B cell (primary cell): ENCODE measurements at regions not wholly inside any gene's neighbourhood (a gene's known extent, or its start where the extent isn't known, plus 50 kb on each side); places are given as distances from the start of the nearest gene placed in this dataset.

ENCODE experiments used
- ATAC-seq: fragments of 200-7000 bp; cut with Tn5 transposase; one replicate; pipeline ENCODE4 v1.10.0; 2021; ENCODE audit warnings: low read depth, mild to moderate bottlenecking, moderate number of reproducible peaks, moderate library complexity
- CTCF ChIA-PET: fragments of 350-600 bp; sonication (Branson Sonifier 250); formaldehyde crosslinking; loops from one replicate; lab custom pipeline; 2021; ENCODE audit warnings: antibody characterized with exemption, inconsistent platforms; lab: Charles Lee
- POLR2A ChIA-PET: fragments of 350-600 bp; sonication (Branson Sonifier 250); formaldehyde crosslinking; loops from one replicate; lab custom pipeline; 2021; ENCODE audit warnings: antibody characterized with exemption; lab: Charles Lee
- DNase-seq: peaks from one replicate; pipeline ENCODE4 v3.0.0; 2013
- H2AFZ ChIP-seq: 2 replicates; pipeline ENCODE4 v1.6.1; 2012; ENCODE audit warnings: mild to moderate bottlenecking, low read depth, low read length; ENCODE audit not compliant: insufficient read depth, poor library complexity, severe bottlenecking
- H3K27ac ChIP-seq, 2 donors: 1 replicate in 1 of 2; 2 replicates in 1 of 2; pipeline ENCODE4 v1.5.1; 2012 to 2013; ENCODE audit warnings: low read length in 2 of 2, mild to moderate bottlenecking in 2 of 2, moderate library complexity in 1 of 2
- H3K27me3 ChIP-seq, 4 experiments: fragments of 200-600 bp in 1 of 4; sonication (generic) in 1 of 4; replicated peaks in 1 of 4; 1 replicate in 2 of 4; 2 replicates in 2 of 4; pipeline versions ENCODE4 v1.6.1 to v1.7.0; 2013 to 2016; ENCODE audit warnings: low read length in 3 of 4, mild to moderate bottlenecking in 2 of 4, mixed read lengths in 1 of 4, moderate library complexity in 1 of 4; ENCODE audit not compliant: insufficient read depth in 4 of 4, control insufficient read depth in 3 of 4; ENCODE audit errors: control extremely low read depth in 1 of 4
- H3K36me3 ChIP-seq, 2 experiments: replicated peaks in 1 of 2; 1 replicate in 1 of 2; 2 replicates in 1 of 2; pipeline versions ENCODE4 v1.6.1 to v1.7.1; 2013; ENCODE audit warnings: low read length in 1 of 2; ENCODE audit not compliant: insufficient read depth in 2 of 2, control insufficient read depth in 1 of 2; ENCODE audit errors: control extremely low read depth in 1 of 2, extremely low read depth in 1 of 2
- H3K4me1 ChIP-seq, 2 donors: fragments of 200-600 bp in 1 of 2; sonication (generic) in 1 of 2; 1 replicate in 1 of 2; 2 replicates in 1 of 2; pipeline versions ENCODE4 v1.5.1 to v1.6.1; 2013 to 2017; ENCODE audit warnings: low read length in 2 of 2; ENCODE audit not compliant: control insufficient read depth in 2 of 2, insufficient read depth in 2 of 2
- H3K4me2 ChIP-seq: replicated peaks from 2 replicates; pipeline ENCODE3; 2012; ENCODE audit warnings: mild to moderate bottlenecking, low read depth, low read length; ENCODE audit not compliant: poor library complexity, severe bottlenecking
- H3K4me3 ChIP-seq, 5 experiments: fragments of 200-600 bp in 1 of 5; sonication (generic) in 1 of 5; 1 replicate in 3 of 5; 2 replicates in 2 of 5; pipeline versions ENCODE4 v1.5.1 to v1.7.0; 2011 to 2016; ENCODE audit warnings: low read length in 4 of 5, mild to moderate bottlenecking in 4 of 5, low read depth in 2 of 5, control low read depth in 1 of 5, moderate library complexity in 1 of 5; ENCODE audit not compliant: insufficient read depth in 1 of 5; ENCODE audit errors: control extremely low read depth in 1 of 5, extremely low read depth in 1 of 5
- H3K79me2 ChIP-seq: fragments of 200-600 bp; sonication (generic); one replicate; pipeline ENCODE4 v1.6.0; 2016; ENCODE audit warnings: low read length; ENCODE audit not compliant: control insufficient read depth, insufficient read depth
- H3K9ac ChIP-seq: fragments of 200-600 bp; sonication (generic); 2 replicates; pipeline ENCODE4 v1.6.1; 2017; ENCODE audit warnings: mild to moderate bottlenecking, low read length, moderate library complexity
- H3K9me3 ChIP-seq, 3 donors: one replicate each; pipeline versions ENCODE4 v1.6.1 to v1.7.1; 2013; ENCODE audit warnings: low read length in 2 of 3; ENCODE audit not compliant: control insufficient read depth in 2 of 3, insufficient read depth in 1 of 3; ENCODE audit errors: control extremely low read depth in 1 of 3
- H4K20me1 ChIP-seq: 2 replicates; pipeline ENCODE4 v1.6.0; 2012; ENCODE audit warnings: mild to moderate bottlenecking, low read length; ENCODE audit not compliant: insufficient read depth, control insufficient read depth, poor library complexity, severe bottlenecking
- H3K27ac Mint-ChIP-seq: one replicate; pipeline ENCODE4 v1.8.0; 2021; ENCODE audit warnings: mixed read lengths
- H3K27me3 Mint-ChIP-seq: one replicate; pipeline ENCODE4 v1.8.0; 2021; ENCODE audit warnings: mixed read lengths
- H3K4me1 Mint-ChIP-seq: one replicate; pipeline ENCODE4 v1.8.0; 2021; ENCODE audit warnings: mixed read lengths
- H3K4me3 Mint-ChIP-seq: one replicate; pipeline ENCODE4 v1.8.0; 2021; ENCODE audit warnings: mixed read lengths
- H3K9me3 Mint-ChIP-seq: one replicate; pipeline ENCODE4 v1.8.0; 2022; ENCODE audit warnings: mixed read lengths; ENCODE audit not compliant: insufficient read depth
- CTCF ChIP-seq: fragments of 200-600 bp; IDR thresholded peaks from one replicate; pipeline ENCODE4 v1.8.0; 2022; ENCODE audit warnings: antibody characterized with exemption, mild to moderate bottlenecking
- EZH2 ChIP-seq: IDR thresholded peaks from 2 replicates; pipeline ENCODE4 v1.6.1; 2012; ENCODE audit warnings: borderline replicate concordance, low read depth, mild to moderate bottlenecking, moderate library complexity, low read length; ENCODE audit not compliant: insufficient read depth, poor library complexity, severe bottlenecking
- WGBS: methylation state at CpG from one replicate; pipeline ENCODE4 v1.1.5; 2013; ENCODE audit warnings: missing lambda C conversion rate; ENCODE audit not compliant: insufficient coverage; 5-methylcytosine and 5-hydroxymethylcytosine counted together
- intact Hi-C: fragments of 100-400 bp; cut with micrococcal nuclease; formaldehyde crosslinking; loops from one replicate; pipeline ENCODE4 v1.10.0; 2022

DNA sequence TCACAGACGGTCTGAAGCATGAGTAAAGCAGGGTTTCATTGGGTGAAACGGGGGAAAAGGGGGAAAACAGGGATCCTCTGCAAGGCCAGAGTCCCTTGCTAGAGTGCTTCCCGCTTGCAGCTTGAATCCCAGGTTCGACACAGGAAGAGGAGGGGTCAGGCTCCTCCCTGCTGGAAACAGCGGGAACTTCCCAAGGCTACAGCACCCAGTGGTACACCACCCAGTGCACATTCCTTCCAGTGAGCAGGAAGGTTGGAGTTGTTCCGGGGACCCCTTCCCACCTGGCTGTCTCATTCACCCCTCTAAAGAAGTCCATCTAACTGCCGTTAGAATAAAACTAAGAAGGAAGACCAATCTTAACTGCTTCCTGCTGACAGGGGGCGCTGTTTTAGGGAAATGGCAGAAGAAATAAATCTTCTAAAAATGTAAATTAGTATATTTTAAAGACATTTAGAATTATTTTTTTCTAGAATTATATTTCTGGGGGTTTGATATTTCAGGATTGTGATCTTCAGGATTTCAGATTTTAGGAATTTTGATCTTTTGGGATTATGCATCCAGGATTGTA lies 230.9 kb downstream of the RBM43 start:
- H3K36me3 ChIP-seq = no peaks in the 10 kb centered on the region
- H3K4me3 ChIP-seq = no peak overlapping the region
- ChIA-PET CTCF (no interaction called here), POLR2A (no interaction called here)
- H2AFZ ChIP-seq = no peak overlapping the region
- H3K9me3 ChIP-seq = peaks cover 0 to 3% (median 0%) of the 10 kb centered on the region in 3 donors
- no peaks in the 10 kb centered on the region for H3K4me1 ChIP-seq
- no peaks in the 10 kb centered on the region for H3K27me3 Mint-ChIP-seq
- no peak overlapping the region for H3K9ac ChIP-seq
- intact Hi-C loops = no loop called here
- no peaks in the 10 kb centered on the region for H3K4me1 Mint-ChIP-seq
- no peaks in the 10 kb centered on the region for H4K20me1 ChIP-seq
- no peak overlapping the region for H3K4me2 ChIP-seq
- no peaks in the 10 kb centered on the region for H3K79me2 ChIP-seq
- H3K27me3 ChIP-seq = no peaks in the 10 kb centered on the region
- ATAC-seq (no peak), DNase-seq (no peak)
- WGBS = 93% methylated on average over 5 of the region's 8 CpGs
- no peak overlapping the region for H3K4me3 Mint-ChIP-seq
- H3K9me3 Mint-ChIP-seq = no peaks in the 10 kb centered on the region
- TF ChIP-seq EZH2 = no peak
- TF ChIP-seq CTCF = no peak
- H3K27ac Mint-ChIP-seq = no peak overlapping the region
- no peak overlapping the region for H3K27ac ChIP-seq

GRCh38 chr2:151029406-151030157 lies 232.1 kb downstream of the RBM43 start:
- H3K9me3 ChIP-seq = peaks cover 0 to 3% (median 0%) of the 10 kb centered on the region in 3 donors
- H3K4me3 ChIP-seq = no peak overlapping the region
- Mint-ChIP-seq H3K4me1 (no peaks in the 10 kb centered on the region), H3K9me3 (no peaks in the 10 kb centered on the region), H3K4me3 (no peak overlapping the region), H3K27me3 (no peaks in the 10 kb centered on the region), H3K27ac (no peak overlapping the region)
- ChIA-PET POLR2A (no interaction called here), CTCF (no interaction called here)
- DNase-seq (no peak), ATAC-seq (no peak)
- WGBS = 100% methylated on average over 1 of the region's 4 CpGs
- TF ChIP-seq EZH2 = no peak
- TF ChIP-seq CTCF = no peak
- H3K79me2 ChIP-seq = no peaks in the 10 kb centered on the region
- no peaks in the 10 kb centered on the region for H3K36me3 ChIP-seq
- no peak overlapping the region for H3K27ac ChIP-seq
- H3K4me2 ChIP-seq = no peak overlapping the region
- no peaks in the 10 kb centered on the region for H3K27me3 ChIP-seq
- no peak overlapping the region for H3K9ac ChIP-seq
- H4K20me1 ChIP-seq = no peaks in the 10 kb centered on the region
- H3K4me1 ChIP-seq = no peaks in the 10 kb centered on the region
- no peak overlapping the region for H2AFZ ChIP-seq
- intact Hi-C loops = no loop called here
